Natural killer cell (primary cell): ENCODE measurements at regions not wholly inside any gene's neighbourhood (a gene's known extent, or its start where the extent isn't known, plus 50 kb on each side); places are given as distances from the start of the nearest gene placed in this dataset.

Source experiments
- ATAC-seq, 3 donors: fragments of 150-1000 bp in 2 of 3; fragments of 200-7000 bp in 1 of 3; cut with Tn5 transposase; 1 replicate in 1 of 3; 2 replicates in 2 of 3; pipeline ENCODE4 v1.10.0; 2021; ENCODE audit warnings: mild to moderate bottlenecking in 2 of 3, moderate library complexity in 2 of 3
- DNase-seq, 2 donors: peaks; one replicate each; pipeline versions ENCODE4 v3.0.0 to v3.0.0-alpha.2; 2013 to 2021; ENCODE audit warnings: mixed read lengths in 1 of 2
- H3K27ac ChIP-seq: one replicate; pipeline ENCODE4 v1.5.1; 2013; ENCODE audit warnings: mild to moderate bottlenecking, low read length
- H3K27me3 ChIP-seq: one replicate; pipeline ENCODE4 v1.6.1; 2013; ENCODE audit warnings: low read length; ENCODE audit not compliant: control insufficient read depth, insufficient read depth
- H3K36me3 ChIP-seq: one replicate; pipeline ENCODE4 v1.6.1; 2013; ENCODE audit warnings: low read length; ENCODE audit not compliant: control insufficient read depth, insufficient read depth
- H3K4me1 ChIP-seq: one replicate; pipeline ENCODE4 v1.6.1; 2013; ENCODE audit warnings: low read length; ENCODE audit not compliant: control insufficient read depth, insufficient read depth
- H3K4me3 ChIP-seq: one replicate; pipeline ENCODE4 v1.5.1; 2013; ENCODE audit warnings: low read length
- H3K9me3 ChIP-seq: one replicate; pipeline ENCODE4 v1.6.1; 2013; ENCODE audit warnings: low read length; ENCODE audit not compliant: control insufficient read depth, insufficient read depth
- H3K27ac Mint-ChIP-seq, 2 donors: one replicate each; pipeline ENCODE4 v1.8.0; 2022; ENCODE audit warnings: mild to moderate bottlenecking in 2 of 2, mixed read lengths in 2 of 2, moderate library complexity in 1 of 2
- H3K27me3 Mint-ChIP-seq, 2 donors: one replicate each; pipeline ENCODE4 v1.8.0; 2022; ENCODE audit warnings: low read depth in 2 of 2, mixed read lengths in 2 of 2
- H3K36me3 Mint-ChIP-seq: one replicate; pipeline ENCODE4 v1.8.0; 2022; ENCODE audit warnings: mixed read lengths
- H3K4me1 Mint-ChIP-seq, 2 donors: one replicate each; pipeline ENCODE4 v1.8.0; 2022; ENCODE audit warnings: mixed read lengths in 2 of 2
- H3K4me3 Mint-ChIP-seq: one replicate; pipeline ENCODE4 v1.8.0; 2022; ENCODE audit warnings: mild to moderate bottlenecking, moderate library complexity, mixed read lengths
- H3K9me3 Mint-ChIP-seq, 2 donors: one replicate each; pipeline ENCODE4 v1.8.0; 2022; ENCODE audit warnings: mixed read lengths in 2 of 2
- CTCF ChIP-seq: fragments of 200-600 bp; IDR thresholded peaks from one replicate; pipeline ENCODE4 v1.8.0; 2022; ENCODE audit warnings: antibody characterized with exemption
- WGBS: methylation state at CpG from one replicate; pipeline ENCODE4 v1.1.7; 2013; ENCODE audit warnings: missing lambda C conversion rate; ENCODE audit not compliant: insufficient coverage; 5-methylcytosine and 5-hydroxymethylcytosine counted together
- intact Hi-C: fragments of 100-400 bp; cut with micrococcal nuclease; formaldehyde crosslinking; loops from one replicate; pipeline ENCODE4 v1.14.2; 2022

DNA sequence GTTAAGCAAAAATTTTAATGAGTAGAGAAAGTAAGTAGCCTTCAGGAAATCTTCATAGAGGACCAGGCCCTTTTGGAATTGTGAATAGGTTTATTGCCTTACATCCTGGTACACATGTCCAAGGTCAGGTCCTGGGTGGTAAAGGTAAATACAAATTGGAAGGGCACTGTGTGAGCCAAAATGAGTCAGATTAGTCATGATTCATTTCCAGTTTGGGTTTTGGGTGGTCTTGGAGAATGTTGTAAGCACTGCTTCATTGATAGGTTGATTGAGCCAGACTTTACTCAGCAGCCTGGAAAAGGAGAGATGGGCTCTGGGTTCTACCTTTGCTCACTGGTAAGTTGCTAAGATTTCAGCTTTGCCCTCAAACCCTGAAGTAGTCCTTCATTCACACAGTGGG, 82.5 kb upstream of the ZNF169 start:
- H3K4me3 ChIP-seq = no peak overlapping the region
- Mint-ChIP-seq H3K4me3 (peak overlapping the region; percentile 6), H3K36me3 (no peaks in the 10 kb centered on the region), H3K9me3 (no peaks in the 10 kb centered on the region), H3K27me3 (no peaks in the 10 kb centered on the region), H3K4me1 (peaks cover 61 to 71% of the 10 kb centered on the region in 2 donors), H3K27ac (peak overlapping the region; percentile 85)
- no peaks in the 10 kb centered on the region for H3K27me3 ChIP-seq
- no peak for ATAC-seq
- peaks cover 12% of the 10 kb centered on the region for H3K4me1 ChIP-seq
- no peak for DNase-seq
- no peaks in the 10 kb centered on the region for H3K9me3 ChIP-seq
- no peak overlapping the region for H3K27ac ChIP-seq
- intact Hi-C loops = no loop called here
- TF ChIP-seq CTCF = no peak
- peaks cover 25% of the 10 kb centered on the region for H3K36me3 ChIP-seq

DNA sequence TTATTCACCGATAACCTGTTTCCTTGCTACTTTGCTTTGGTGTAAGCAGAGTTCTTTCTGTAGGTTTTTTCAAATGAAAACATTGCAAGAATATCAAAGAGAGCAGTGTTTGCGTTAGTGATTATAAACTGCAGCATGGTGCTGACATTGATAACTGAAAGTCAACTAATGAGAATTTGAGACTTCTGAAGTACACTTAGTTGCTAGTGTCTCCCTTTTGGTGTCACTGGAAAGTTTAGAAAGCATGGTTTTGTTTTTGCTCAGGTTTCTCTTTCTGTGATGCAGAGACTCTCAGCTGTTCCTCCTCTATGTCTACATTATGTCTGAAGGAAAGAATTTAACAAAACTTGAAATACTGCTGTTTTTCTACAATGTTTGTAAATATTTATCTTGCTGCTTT, 80.2 kb upstream of the ZNF169 start:
- Mint-ChIP-seq H3K9me3 (no peaks in the 10 kb centered on the region), H3K4me3 (no peak overlapping the region), H3K4me1 (peaks cover 61 to 71% of the 10 kb centered on the region in 2 donors), H3K27me3 (no peaks in the 10 kb centered on the region), H3K27ac (peak overlapping the region; percentile 28 to 83), H3K36me3 (no peaks in the 10 kb centered on the region)
- no peak for DNase-seq
- intact Hi-C loops = no loop called here
- ATAC-seq = no peak
- Histone ChIP-seq H3K4me3 (no peak overlapping the region), H3K9me3 (no peaks in the 10 kb centered on the region), H3K4me1 (no peaks in the 10 kb centered on the region), H3K36me3 (peaks cover 25% of the 10 kb centered on the region), H3K27ac (no peak overlapping the region), H3K27me3 (no peaks in the 10 kb centered on the region)
- no peak for TF ChIP-seq CTCF
- 92% methylated on average over 2 of the region's 2 CpGs for WGBS

DNA sequence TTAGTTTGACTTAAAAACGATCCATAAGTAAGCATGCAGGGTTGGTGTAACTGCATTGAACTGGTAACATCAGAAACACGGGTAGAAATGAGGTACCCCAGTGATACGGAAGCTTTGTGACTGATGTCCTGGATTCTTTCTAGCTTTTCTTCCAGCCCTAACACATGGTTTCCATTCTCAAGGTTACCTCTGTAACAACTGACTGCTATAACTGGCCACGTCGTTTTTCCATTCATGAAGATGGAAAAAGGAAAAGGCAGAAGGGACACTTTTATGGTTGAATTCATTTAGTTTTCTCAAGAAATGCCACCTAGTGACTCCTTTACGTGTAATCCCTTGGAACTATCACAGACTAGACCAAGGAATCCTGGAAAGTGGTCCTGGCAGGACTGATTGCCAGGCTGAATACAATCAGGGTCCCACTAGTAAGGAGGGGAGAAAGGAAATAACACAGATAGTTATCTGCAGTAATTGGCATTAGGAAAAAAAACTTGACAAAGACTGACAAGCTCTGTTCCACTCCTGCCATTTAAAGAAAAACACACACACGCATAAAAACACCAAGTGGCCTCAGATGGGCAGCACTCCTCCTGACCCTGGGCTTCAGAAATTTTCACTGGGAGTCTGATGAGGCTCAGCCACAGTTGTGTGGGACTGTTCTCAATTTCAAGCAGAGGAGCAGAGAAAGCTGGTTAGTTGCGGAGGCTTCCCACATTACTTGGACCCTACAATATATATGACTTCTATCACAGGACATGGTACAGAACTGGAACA, 77.5 kb upstream of the ZNF169 start:
- Histone ChIP-seq H3K4me1 (no peaks in the 10 kb centered on the region), H3K27me3 (no peaks in the 10 kb centered on the region), H3K4me3 (no peak overlapping the region), H3K36me3 (peaks cover 13% of the 10 kb centered on the region), H3K27ac (no peak overlapping the region), H3K9me3 (no peaks in the 10 kb centered on the region)
- 81% methylated on average over 8 of the region's 8 CpGs for WGBS
- intact Hi-C loops = no loop called here
- Mint-ChIP-seq H3K4me1 (peaks cover 44 to 56% of the 10 kb centered on the region in 2 donors), H3K36me3 (no peaks in the 10 kb centered on the region), H3K27ac (peak overlapping the region; percentile 24 to 83), H3K27me3 (no peaks in the 10 kb centered on the region), H3K9me3 (no peaks in the 10 kb centered on the region), H3K4me3 (no peak overlapping the region)
- TF ChIP-seq CTCF = no peak
- ATAC-seq (no peak), DNase-seq (no peak)

DNA sequence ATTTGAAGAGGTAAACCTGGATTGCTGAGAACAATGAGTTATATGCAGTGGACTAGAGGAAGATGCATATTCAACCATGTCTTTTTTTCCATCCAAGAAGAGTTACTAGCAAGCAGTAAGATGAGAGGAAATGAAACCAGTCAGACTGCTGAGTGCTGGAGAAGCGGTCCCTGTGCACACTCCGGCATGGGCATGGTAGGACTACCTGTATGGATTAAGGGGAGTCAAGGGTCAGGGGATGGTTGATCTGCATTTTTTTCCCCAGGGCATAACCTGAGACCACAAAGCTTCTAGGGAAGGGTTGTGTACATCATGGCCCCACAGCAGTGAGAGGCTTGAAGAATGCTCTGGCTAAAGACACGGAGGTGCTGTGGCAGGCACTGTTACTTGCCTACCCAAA, 76.6 kb upstream of the ZNF169 start:
- no peak overlapping the region for H3K4me3 Mint-ChIP-seq
- Histone ChIP-seq H3K27me3 (no peaks in the 10 kb centered on the region), H3K4me3 (no peak overlapping the region), H3K36me3 (peaks cover 4% of the 10 kb centered on the region), H3K27ac (no peak overlapping the region), H3K9me3 (no peaks in the 10 kb centered on the region), H3K4me1 (no peaks in the 10 kb centered on the region)
- no peak for DNase-seq
- peak in 1 of 3 donors; percentile 36 for ATAC-seq
- intact Hi-C loops = no loop called here
- no peaks in the 10 kb centered on the region for H3K27me3 Mint-ChIP-seq
- peak overlapping the region; percentile 24 to 83 for H3K27ac Mint-ChIP-seq
- TF ChIP-seq CTCF = no peak
- H3K9me3 Mint-ChIP-seq = no peaks in the 10 kb centered on the region
- H3K4me1 Mint-ChIP-seq = peaks cover 39 to 49% of the 10 kb centered on the region in 2 donors
- 92% methylated on average over 3 of the region's 3 CpGs for WGBS
- no peaks in the 10 kb centered on the region for H3K36me3 Mint-ChIP-seq
